ENCODE measurements at regions not wholly inside any gene's neighbourhood (a gene's known extent, or its start where the extent isn't known, plus 50 kb on each side); places are given as distances from the start of the nearest gene placed in this dataset.

DNA sequence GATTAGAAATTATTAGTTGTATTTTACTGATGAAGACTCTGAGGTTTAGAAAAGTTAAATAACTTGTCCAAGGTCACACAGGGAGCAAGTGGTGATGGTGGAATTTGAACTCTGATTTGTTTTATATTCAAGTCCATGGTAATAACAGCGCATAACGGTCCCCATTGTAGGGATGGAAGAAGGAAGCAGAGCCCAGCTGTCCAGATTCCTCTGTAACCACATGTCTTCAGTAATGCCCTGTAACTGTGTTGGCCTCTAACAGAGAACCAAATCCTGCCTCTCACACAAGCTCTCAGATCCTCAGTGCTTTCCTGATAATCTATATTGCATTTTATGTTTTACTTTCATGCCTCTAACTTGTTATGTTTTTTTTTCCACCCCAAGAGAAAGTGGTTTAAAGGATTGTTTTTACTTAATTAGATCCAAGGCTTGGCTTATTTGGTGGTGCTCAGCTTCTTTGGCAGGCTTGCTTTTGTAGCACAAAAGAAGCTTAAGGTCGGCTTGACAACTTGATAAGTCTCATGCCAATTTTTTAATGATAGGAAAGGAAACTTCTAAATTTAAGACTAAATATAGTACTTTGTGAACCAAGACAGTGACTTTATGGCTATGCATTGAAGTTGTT, 105.1 kb upstream of the SEL1L start:
- TF ChIP-seq CTCF (IDR thresholded peaks at IDR 0.05): no peak
- TF ChIP-seq POLR2A (IDR thresholded peaks at IDR 0.05): no peak
